HCT116 (cell line): ENCODE measurements at regions not wholly inside any gene's neighbourhood (a gene's known extent, or its start where the extent isn't known, plus 50 kb on each side); places are given as distances from the start of the nearest gene placed in this dataset.

ENCODE experiments used
- POLR2AphosphoS5 ChIP-seq: IDR thresholded peaks from 2 replicates; pipeline ENCODE4 v1.6.1; 2011; ENCODE audit warnings: mild to moderate bottlenecking, low read depth, low read length, moderate library complexity
- TF ChIP-seq, protein P1 (sequence below), 3 experiments: fragments of 200-600 bp in 1 of 3; sonication (generic) in 1 of 3; IDR thresholded peaks in 2 of 3; conservative IDR thresholded peaks in 1 of 3; 2 replicates each; pipeline ENCODE4 v1.5.1; 2012 to 2017; ENCODE audit warnings: low read depth in 2 of 3, low read length in 2 of 3, antibody characterized with exemption in 1 of 3, borderline replicate concordance in 1 of 3, control low read depth in 1 of 3, mild to moderate bottlenecking in 1 of 3, mixed read lengths in 1 of 3, mixed run types in 1 of 3, moderate library complexity in 1 of 3; ENCODE audit not compliant: insufficient read depth in 1 of 3

DNA sequence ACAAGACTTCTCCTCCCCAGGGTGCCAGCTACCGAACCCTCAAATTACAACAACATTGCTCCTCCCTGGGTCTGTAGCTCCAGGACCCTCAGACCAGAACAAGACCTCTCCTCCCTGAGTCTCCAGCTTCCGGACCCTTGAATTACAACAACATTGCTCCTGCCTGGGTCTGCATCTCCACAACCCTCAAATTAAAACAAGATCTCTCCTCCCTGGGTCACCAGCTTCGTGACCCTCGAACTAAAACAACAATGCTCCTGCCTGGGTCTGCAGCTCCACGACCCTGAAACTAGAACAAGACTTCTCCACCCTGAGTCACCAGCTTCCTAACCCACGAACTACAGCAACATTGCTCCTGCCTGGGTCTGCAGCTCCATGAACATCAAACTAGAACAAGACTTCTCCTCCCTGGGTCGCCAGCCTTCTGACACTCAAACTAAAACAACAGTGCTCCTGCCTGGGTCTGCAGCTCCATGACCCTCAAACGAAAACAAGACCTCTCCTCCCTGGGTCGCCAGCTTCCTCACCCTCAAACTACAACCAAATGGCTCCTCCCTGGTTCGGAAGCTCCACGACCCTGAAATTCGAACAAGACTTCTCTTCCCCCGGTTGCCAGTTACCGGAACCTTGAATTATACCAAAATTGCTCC is 324.5 kb downstream of the PREX1 start:
- TF ChIP-seq, protein P1, sequence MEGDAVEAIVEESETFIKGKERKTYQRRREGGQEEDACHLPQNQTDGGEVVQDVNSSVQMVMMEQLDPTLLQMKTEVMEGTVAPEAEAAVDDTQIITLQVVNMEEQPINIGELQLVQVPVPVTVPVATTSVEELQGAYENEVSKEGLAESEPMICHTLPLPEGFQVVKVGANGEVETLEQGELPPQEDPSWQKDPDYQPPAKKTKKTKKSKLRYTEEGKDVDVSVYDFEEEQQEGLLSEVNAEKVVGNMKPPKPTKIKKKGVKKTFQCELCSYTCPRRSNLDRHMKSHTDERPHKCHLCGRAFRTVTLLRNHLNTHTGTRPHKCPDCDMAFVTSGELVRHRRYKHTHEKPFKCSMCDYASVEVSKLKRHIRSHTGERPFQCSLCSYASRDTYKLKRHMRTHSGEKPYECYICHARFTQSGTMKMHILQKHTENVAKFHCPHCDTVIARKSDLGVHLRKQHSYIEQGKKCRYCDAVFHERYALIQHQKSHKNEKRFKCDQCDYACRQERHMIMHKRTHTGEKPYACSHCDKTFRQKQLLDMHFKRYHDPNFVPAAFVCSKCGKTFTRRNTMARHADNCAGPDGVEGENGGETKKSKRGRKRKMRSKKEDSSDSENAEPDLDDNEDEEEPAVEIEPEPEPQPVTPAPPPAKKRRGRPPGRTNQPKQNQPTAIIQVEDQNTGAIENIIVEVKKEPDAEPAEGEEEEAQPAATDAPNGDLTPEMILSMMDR (IDR thresholded peaks at IDR 0.05 in 2 of 3, conservative IDR thresholded peaks at IDR 0.05 in 1 of 3; ENCODE audit: borderline replicate concordance in 1 of 3, insufficient read depth in 1 of 3, low read depth in 2 of 3, low read length in 2 of 3) = no peak
- TF ChIP-seq POLR2AphosphoS5 = no peak
